HG02884 (cell line): ENCODE measurements at regions not wholly inside any gene's neighbourhood (a gene's known extent, or its start where the extent isn't known, plus 50 kb on each side); places are given as distances from the start of the nearest gene placed in this dataset.

Source experiments
- ATAC-seq: cut with Tn5 transposase; IDR thresholded peaks from one replicate; pipeline ENCODE4 v1.9.1; 2021; ENCODE audit warnings: mild to moderate bottlenecking, moderate library complexity; ENCODE audit not compliant: unreplicated experiment

GRCh38 chr5:162484095-162484494 lies 416.5 kb downstream of the GABRG2 start:
- no peak for ATAC-seq

GRCh38 chr5:162484986-162485385 lies 417.4 kb downstream of the GABRG2 start:
- no peak for ATAC-seq

GRCh38 chr5:162485666-162486292 lies 418.2 kb downstream of the GABRG2 start:
- ATAC-seq = no peak

- no peak for ATAC-seq
Observed at GRCh38 chr5:162487528-162488525, 420.3 kb downstream of the GABRG2 start.

- ATAC-seq = no peak
Observed at GRCh38 chr5:162496100-162496808, 428.7 kb downstream of the GABRG2 start.

GRCh38 chr5:162497455-162497854 lies 429.9 kb downstream of the GABRG2 start:
- ATAC-seq = no peak

GRCh38 chr5:162502780-162503179 lies 435.2 kb downstream of the GABRG2 start:
- ATAC-seq = no peak

GRCh38 chr5:162503796-162504195 lies 436.2 kb downstream of the GABRG2 start:
- no peak for ATAC-seq

GRCh38 chr5:162512935-162513565 lies 445.5 kb downstream of the GABRG2 start:
- ATAC-seq = no peak

- no peak for ATAC-seq
Observed at GRCh38 chr5:162514116-162514515, 446.5 kb downstream of the GABRG2 start.

- ATAC-seq = no peak
Observed at GRCh38 chr5:162520878-162521277, 453.3 kb downstream of the GABRG2 start.

GRCh38 chr5:162529209-162529608 lies 461.6 kb downstream of the GABRG2 start:
- no peak for ATAC-seq

GRCh38 chr5:162529886-162530285 lies 462.3 kb downstream of the GABRG2 start:
- no peak for ATAC-seq

GRCh38 chr5:162543437-162543836 lies 475.9 kb downstream of the GABRG2 start:
- no peak for ATAC-seq

GRCh38 chr5:162544905-162545304 lies 477.3 kb downstream of the GABRG2 start:
- no peak for ATAC-seq

GRCh38 chr5:162550236-162550635 lies 482.7 kb downstream of the GABRG2 start:
- no peak for ATAC-seq

- no peak for ATAC-seq
Observed at GRCh38 chr5:162558120-162558519, 490.5 kb downstream of the GABRG2 start.

- no peak for ATAC-seq
Observed at GRCh38 chr5:162567644-162568043, 500.1 kb downstream of the GABRG2 start.

GRCh38 chr5:162573758-162574157 lies 506.2 kb downstream of the GABRG2 start:
- no peak for ATAC-seq

- no peak for ATAC-seq
Observed at GRCh38 chr5:162591724-162592123, 524.2 kb downstream of the GABRG2 start.

- peak; percentile 70 for ATAC-seq
Observed at GRCh38 chr5:162593881-162594280, 526.3 kb downstream of the GABRG2 start.
